Neuron (in vitro differentiated cells): ENCODE measurements at regions not wholly inside any gene's neighbourhood (a gene's known extent, or its start where the extent isn't known, plus 50 kb on each side); places are given as distances from the start of the nearest gene placed in this dataset.

ENCODE experiments used
- H2AFZ ChIP-seq: one replicate; pipeline ENCODE4 v1.6.1; 2013; ENCODE audit warnings: low read depth, mild to moderate bottlenecking, inconsistent platforms, low read length, moderate library complexity
- H3K27me3 ChIP-seq: one replicate; pipeline ENCODE4 v1.6.1; 2013; ENCODE audit warnings: low read length; ENCODE audit not compliant: insufficient read depth
- H3K36me3 ChIP-seq: one replicate; pipeline ENCODE4 v1.6.1; 2013; ENCODE audit warnings: low read length; ENCODE audit not compliant: insufficient read depth
- H3K4me1 ChIP-seq: one replicate; pipeline ENCODE4 v1.6.1; 2013; ENCODE audit warnings: low read length; ENCODE audit not compliant: insufficient read depth
- H3K4me3 ChIP-seq: 2 replicates; pipeline ENCODE4 v1.5.1; 2013; ENCODE audit warnings: mild to moderate bottlenecking, low read length, moderate library complexity
- H3K9me3 ChIP-seq: one replicate; pipeline ENCODE4 v1.6.1; 2013; ENCODE audit warnings: low read length

DNA sequence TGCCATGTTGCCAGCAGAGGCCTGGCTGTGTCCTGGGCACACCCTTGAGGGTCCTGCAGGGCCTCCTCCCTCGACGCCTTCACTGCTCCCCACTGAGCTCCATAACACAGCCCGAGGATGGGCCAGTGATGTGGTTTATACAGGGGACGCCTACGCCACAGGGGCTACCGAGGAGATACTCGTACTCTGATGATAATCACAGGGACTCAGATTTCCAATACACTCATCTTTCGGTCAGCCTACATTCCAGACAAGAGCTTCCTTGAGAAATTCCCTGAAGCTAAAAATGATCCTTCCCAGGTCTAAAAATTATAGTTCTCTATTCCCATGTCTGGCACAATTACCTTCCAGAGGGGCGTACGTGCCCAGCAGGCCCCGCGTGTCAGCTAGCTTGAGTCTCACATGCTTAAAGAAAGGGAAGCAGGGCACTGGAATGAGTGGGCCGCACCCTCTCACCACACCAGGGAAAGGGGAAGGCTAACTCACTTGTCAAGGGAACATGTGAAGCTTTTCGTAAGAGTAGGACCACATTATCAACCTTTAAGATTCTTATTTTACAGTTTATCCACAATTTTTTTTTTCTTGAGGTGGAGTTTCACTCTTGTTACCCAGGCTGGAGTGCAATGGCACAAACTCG, 159.5 kb upstream of the NDUFV2 start:
- Histone ChIP-seq H3K36me3 (no peaks in the 10 kb centered on the region), H3K27me3 (no peaks in the 10 kb centered on the region)

DNA sequence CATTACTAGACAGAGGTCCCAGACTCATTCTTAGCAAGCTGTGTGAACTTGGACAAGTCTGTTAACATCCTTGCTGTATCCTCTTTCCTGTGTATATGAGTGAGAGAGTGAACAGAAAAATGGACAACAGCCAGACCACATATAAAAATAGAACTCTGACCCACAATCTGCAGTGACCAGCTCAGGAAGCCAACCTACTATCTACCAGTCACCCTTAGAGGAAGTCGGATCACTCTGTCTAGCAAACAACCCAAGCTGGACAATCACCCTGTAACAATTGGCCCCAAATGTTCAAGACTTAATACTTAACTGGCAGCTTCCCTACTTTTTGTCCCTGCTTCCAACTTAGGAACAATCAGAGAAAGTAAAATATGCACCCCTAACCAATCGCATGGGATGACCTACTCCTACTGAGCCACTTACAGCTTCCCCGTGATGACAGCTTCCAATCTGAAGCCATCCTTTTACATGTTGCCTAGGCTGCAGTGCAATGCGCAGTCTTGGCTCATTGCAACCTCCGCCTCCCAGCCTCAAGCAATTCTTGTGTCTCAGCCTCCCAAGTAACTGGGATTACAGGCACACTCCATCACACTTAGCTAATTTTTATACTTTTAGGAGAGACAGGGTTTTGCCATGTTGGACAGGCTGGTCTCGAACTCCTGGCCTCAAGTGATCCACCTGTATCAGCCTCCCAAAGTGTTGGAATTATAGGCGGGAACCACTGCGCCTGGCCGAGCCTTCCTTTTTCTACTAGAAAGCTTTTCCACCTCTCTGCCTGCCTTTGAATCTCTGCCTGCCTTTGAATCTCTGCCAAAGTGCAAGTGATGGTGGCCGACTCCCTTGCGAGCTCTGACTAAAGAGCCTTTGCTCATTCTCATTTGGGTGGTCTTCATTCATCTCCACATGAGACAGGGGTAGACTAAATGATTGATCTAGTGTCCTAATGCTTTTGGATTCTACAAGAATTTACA, 158.3 kb upstream of the NDUFV2 start:
- peaks cover 35% of the 10 kb centered on the region for H3K4me1 ChIP-seq
- H3K4me3 ChIP-seq = no peak overlapping the region
- H3K27me3 ChIP-seq = no peaks in the 10 kb centered on the region
- no peaks in the 10 kb centered on the region for H3K9me3 ChIP-seq
- no peak overlapping the region for H2AFZ ChIP-seq
- H3K36me3 ChIP-seq = no peaks in the 10 kb centered on the region

More for the DNA sequence above, 159.5 kb upstream of the NDUFV2 start:
- H3K4me1 ChIP-seq = peaks cover 23% of the 10 kb centered on the region
- H2AFZ ChIP-seq = no peak overlapping the region
- H3K4me3 ChIP-seq = no peak overlapping the region
- H3K9me3 ChIP-seq = no peaks in the 10 kb centered on the region

DNA sequence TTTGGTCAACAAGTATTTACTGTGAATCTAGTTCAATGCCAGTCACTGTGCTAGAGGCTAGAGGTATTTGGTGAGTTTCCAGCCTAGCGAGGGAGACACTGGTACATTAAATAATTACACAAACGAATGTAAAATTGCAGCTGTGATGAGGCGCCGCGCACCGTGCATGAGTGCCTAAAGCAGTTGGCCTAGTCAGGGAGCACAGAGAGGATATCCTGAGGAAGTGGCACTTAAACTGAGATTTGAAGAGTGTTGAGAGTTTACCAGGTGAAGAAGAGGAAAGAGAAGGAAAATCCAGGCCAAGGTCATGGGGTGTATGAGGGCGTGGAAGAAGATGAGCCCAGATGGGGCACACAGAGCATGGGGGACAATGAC, 157.6 kb upstream of the NDUFV2 start:
- H3K4me1 ChIP-seq = peaks cover 39% of the 10 kb centered on the region
- no peak overlapping the region for H3K4me3 ChIP-seq
- H3K9me3 ChIP-seq = no peaks in the 10 kb centered on the region
- H3K36me3 ChIP-seq = no peaks in the 10 kb centered on the region
- H3K27me3 ChIP-seq = no peaks in the 10 kb centered on the region
- H2AFZ ChIP-seq = no peak overlapping the region

DNA sequence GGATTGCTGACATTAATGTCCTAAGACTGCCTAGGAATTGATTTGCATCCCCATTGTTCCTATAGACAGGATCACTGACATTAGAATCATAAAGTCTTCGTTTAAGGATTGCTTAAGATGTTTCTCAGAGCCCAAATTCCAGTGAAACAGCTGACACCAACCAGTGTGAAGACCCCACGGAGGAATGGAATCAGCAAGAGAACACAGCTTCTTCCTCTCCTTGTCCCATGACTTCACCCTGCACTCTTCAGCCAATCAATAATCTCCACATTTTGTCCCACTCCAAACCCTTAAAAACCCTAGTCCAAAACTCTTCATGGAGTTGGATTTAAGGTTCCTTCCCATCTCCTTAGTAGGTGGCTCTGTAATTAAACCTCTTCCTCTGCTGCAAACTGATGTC, 157.0 kb upstream of the NDUFV2 start:
- Histone ChIP-seq H3K4me3 (no peak overlapping the region), H2AFZ (no peak overlapping the region), H3K4me1 (peaks cover 38% of the 10 kb centered on the region), H3K9me3 (no peaks in the 10 kb centered on the region), H3K36me3 (no peaks in the 10 kb centered on the region), H3K27me3 (no peaks in the 10 kb centered on the region)

DNA sequence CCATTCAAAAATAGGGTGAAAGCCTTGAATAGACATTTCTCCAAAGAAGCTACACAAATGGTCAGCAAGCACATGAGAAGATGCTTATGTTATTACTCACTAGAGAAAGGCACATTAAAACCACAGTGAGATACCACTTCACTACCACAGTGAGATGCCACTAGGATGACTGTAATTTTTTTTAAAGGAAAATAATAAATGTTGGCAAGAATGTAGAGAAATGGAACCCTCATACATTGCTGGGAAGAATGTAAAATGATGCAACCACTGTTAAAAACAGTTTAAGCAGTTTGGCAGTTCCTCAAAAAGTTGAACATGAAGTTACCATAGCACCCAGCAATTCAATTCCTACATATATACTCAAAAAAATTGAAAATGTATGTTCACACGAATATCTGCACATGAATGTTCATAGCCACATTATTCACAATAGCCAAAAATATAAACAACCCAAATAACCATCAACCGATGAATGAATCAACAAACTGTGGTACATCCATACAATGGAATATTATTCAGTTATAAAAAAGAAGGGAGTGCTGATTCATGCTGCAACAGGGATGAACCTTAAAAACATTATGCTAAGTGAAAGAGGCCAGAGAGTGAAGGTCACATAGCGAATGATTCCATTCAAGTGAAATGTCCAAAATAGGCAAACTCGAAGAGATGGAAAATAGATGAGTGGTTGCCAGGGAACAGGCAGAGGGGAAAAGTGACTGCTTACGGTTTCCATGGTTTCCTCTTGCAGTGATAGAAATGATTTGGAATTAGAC, 156.2 kb upstream of the NDUFV2 start:
- H3K9me3 ChIP-seq = no peaks in the 10 kb centered on the region
- H3K36me3 ChIP-seq = no peaks in the 10 kb centered on the region
- H3K27me3 ChIP-seq = no peaks in the 10 kb centered on the region
- no peak overlapping the region for H2AFZ ChIP-seq
- no peak overlapping the region for H3K4me3 ChIP-seq
- peaks cover 36% of the 10 kb centered on the region for H3K4me1 ChIP-seq

DNA sequence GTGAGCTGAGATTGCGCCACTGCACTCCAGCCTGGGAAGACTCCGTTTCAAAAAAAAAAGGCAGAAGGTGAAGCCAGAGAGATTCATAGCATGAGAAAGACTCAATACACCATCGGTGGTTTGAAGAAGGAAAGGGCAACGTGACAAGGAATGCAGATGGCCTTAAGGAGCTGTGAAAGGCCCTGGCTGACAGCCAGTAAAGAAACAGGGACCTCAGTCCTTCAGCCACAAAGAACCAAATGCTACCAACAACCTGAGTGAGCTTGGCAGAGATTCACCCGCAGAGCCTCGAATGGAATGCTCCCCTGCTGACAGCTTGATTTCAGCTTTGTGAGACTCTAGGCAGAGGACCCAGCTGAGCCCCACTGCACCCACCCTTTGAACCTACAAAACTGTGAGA, 154.9 kb upstream of the NDUFV2 start:
- H3K4me1 ChIP-seq = peaks cover 28% of the 10 kb centered on the region
- H3K4me3 ChIP-seq = no peak overlapping the region

DNA sequence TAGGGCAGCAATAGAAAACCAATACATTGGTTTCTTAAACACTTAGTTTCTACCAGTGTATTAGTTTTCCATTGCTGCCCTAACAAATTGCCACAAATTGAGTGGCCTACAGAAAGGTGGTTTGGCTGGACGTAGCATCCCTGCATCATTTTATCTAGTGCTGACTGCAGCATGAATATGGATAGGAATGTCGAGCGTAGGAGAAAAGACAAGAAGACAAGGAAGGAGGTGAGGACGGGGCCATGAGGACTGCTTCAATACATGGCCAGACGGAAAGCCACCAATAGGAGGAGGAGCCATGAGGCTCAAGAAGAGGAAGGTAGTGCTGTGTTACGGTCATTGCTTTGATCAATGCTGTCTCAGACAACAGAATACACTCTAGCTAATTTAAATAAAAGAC, 154.5 kb upstream of the NDUFV2 start:
- Histone ChIP-seq H3K27me3 (no peaks in the 10 kb centered on the region), H3K36me3 (no peaks in the 10 kb centered on the region), H3K9me3 (no peaks in the 10 kb centered on the region)

More for the DNA sequence above, 154.9 kb upstream of the NDUFV2 start:
- Histone ChIP-seq H3K36me3 (no peaks in the 10 kb centered on the region), H3K9me3 (no peaks in the 10 kb centered on the region), H2AFZ (no peak overlapping the region), H3K27me3 (no peaks in the 10 kb centered on the region)

DNA sequence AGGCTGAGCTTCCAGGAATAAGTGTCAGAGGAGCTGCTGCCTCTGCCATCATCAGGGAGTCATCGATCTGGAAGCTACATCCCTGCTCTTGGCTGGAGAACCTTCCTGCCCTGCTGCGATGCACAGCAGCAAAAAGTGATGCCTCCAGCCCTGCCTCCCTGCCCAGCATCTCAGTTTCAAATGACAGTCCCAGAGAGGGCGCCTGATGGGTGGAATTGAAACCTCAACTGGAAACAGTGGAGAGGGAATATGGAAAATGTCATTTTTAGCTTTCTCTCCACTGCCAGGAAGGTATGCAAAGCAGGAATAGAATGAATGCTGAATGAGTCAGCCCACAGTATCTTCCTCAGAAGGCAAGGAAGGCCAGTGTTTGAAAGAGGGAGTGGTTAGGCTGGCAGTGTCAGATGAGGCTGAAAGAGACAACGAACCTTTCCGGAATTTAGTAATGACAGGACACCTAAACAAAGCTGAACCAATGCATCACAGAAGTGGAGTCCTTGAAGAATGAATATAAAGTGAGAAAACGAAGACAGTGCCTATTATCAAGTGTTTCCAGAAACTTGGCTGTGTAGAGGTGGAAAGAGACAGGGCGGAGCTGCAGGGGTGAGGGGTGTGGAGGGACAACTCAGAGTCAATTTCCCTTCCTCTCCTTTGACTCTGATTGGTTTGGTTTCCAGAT, 153.9 kb upstream of the NDUFV2 start:
- Histone ChIP-seq H3K4me1 (peaks cover 25% of the 10 kb centered on the region), H3K36me3 (no peaks in the 10 kb centered on the region), H3K27me3 (no peaks in the 10 kb centered on the region), H3K4me3 (no peak overlapping the region), H2AFZ (no peak overlapping the region), H3K9me3 (no peaks in the 10 kb centered on the region)

More for the DNA sequence above, 154.5 kb upstream of the NDUFV2 start:
- H3K4me1 ChIP-seq = peaks cover 25% of the 10 kb centered on the region
- H2AFZ ChIP-seq = no peak overlapping the region
- H3K4me3 ChIP-seq = no peak overlapping the region

DNA sequence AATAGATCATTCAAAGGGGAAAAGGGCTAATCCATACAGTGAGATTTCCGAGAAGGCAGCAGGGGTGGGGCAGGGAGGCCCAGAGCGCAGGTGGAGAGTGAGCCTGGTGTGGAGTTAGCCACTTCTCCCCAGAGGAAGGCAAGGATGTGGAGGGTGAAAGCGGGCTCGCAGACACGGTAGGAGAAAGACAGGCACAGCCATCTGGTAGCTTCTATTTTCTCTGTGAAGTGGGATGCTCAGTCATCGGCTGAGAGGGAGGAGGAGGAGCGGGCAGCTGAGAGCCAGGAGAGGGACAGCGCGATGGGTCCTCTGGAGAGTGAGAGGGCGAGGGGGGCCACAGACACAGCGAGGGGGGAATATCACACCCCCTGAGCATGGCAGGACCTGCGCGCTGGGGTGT, 153.3 kb upstream of the NDUFV2 start:
- Histone ChIP-seq H3K27me3 (no peaks in the 10 kb centered on the region), H3K36me3 (no peaks in the 10 kb centered on the region), H3K9me3 (no peaks in the 10 kb centered on the region), H3K4me3 (no peak overlapping the region), H3K4me1 (peaks cover 25% of the 10 kb centered on the region), H2AFZ (no peak overlapping the region)

DNA sequence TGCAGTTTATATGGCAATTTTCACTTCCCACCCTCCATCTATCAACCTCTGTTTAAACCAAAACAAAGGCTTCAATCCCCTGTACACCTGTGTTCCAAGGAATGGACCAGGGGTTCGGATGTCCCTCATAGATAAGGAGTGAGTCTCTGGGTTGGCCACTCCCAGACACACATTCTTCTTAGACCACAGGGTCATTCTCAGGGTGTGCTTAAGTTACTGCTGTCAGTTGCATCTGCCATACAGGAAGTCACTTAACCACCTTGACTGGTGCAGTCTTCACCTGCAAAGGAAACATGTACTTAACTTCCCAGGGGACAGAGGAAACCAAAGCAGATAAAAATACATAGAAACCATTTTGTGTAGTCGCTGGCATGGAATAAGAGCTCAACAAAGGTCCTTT, 151.0 kb upstream of the NDUFV2 start:
- Histone ChIP-seq H3K4me3 (no peak overlapping the region), H3K36me3 (no peaks in the 10 kb centered on the region), H2AFZ (no peak overlapping the region), H3K4me1 (peaks cover 21% of the 10 kb centered on the region), H3K27me3 (no peaks in the 10 kb centered on the region), H3K9me3 (no peaks in the 10 kb centered on the region)

DNA sequence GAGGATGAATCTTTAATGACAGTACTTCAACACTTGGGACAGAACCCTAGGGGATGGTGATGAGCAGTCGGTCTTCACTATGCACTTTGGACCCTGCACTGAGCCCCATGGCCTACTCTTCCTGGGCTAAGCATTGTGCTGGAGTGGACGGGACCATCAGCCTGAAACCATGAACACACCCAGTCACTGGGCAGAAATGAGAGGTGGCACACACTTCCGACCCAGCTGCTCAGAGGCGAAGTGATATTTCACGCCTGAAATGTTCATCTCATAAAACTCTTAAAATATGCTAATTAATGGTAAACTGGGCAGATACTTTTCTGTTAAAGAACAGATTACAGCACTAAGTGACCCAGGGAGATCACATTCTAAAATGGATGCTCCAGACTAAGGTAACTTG, 150.3 kb upstream of the NDUFV2 start:
- no peak overlapping the region for H3K4me3 ChIP-seq
- H3K36me3 ChIP-seq = no peaks in the 10 kb centered on the region
- H3K4me1 ChIP-seq = peaks cover 21% of the 10 kb centered on the region
- no peak overlapping the region for H2AFZ ChIP-seq
- no peaks in the 10 kb centered on the region for H3K27me3 ChIP-seq
- no peaks in the 10 kb centered on the region for H3K9me3 ChIP-seq

DNA sequence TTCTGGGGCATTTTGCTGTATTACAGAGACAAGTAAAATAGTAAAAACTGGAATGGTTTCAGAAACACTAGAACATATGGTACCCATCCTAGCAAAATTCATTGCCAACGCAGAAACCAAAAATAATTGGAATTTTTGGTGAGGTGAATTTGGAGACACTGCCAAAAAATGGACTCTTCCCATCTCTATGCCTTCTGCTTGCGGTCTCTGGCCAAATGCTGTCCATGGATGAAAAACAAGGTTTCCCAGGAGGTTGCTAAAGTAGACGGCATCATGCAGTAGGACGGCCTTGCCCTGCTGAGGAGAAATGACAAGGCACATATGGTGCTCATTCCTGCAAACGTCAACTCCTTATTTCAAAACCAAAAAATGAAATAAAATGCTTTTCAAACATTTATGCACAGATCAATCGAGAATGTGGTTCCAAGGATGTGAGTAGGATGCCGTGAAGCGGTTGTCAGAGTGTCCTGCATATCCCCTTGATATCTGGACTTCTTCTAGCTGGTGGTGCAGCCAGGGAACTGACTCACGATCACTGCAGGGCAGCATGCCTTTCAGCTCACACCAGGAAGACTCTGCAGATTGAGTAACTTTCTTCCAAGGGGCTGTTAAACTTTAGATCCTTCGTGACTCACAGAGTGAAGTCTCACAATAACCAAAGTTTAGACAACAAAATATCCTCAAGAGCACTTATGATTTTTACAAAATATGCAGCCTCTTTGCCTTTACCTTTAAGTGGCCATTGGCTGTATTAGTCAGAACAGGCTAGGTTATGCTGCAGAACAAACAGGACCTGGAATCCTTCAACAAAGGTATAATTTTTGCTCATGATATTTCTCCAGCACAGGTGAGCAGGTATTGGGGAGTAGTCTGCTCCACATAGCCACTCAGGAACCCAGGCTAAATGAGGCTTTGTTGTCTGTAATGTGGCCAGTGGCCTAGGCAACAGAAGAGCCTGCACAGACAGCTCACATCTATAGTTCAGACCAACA, 149.4 kb upstream of the NDUFV2 start:
- H2AFZ ChIP-seq = no peak overlapping the region
- no peaks in the 10 kb centered on the region for H3K27me3 ChIP-seq
- H3K9me3 ChIP-seq = no peaks in the 10 kb centered on the region
- H3K4me1 ChIP-seq = peaks cover 15% of the 10 kb centered on the region
- no peak overlapping the region for H3K4me3 ChIP-seq
- H3K36me3 ChIP-seq = no peaks in the 10 kb centered on the region
